ENCODE measurements at regions not wholly inside any gene's neighbourhood (a gene's known extent, or its start where the extent isn't known, plus 50 kb on each side); places are given as distances from the start of the nearest gene placed in this dataset.

- TF ChIP-seq POLR2AphosphoS5 (IDR thresholded peaks at IDR 0.05; ENCODE audit: insufficient read depth, low read depth, low read length) = no peak
- no peak for TF ChIP-seq CTCF (IDR thresholded peaks at IDR 0.05; ENCODE audit: extremely low read depth in 1 of 2, insufficient read depth in 1 of 2, low read depth in 1 of 2, low read length in 2 of 2)
- no peak for TF ChIP-seq FOS (IDR thresholded peaks at IDR 0.05; ENCODE audit: borderline replicate concordance, insufficient read depth, low read length)
- TF ChIP-seq POLR2A (IDR thresholded peaks at IDR 0.05; ENCODE audit: low read depth, low read length) = no peak
- TF ChIP-seq GATA2 (IDR thresholded peaks at IDR 0.05; ENCODE audit: insufficient read depth, insufficient read length, low read depth, low read length) = no peak
- TF ChIP-seq, protein P1, sequence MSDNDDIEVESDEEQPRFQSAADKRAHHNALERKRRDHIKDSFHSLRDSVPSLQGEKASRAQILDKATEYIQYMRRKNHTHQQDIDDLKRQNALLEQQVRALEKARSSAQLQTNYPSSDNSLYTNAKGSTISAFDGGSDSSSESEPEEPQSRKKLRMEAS (IDR thresholded peaks at IDR 0.05; ENCODE audit: insufficient read depth, insufficient read length) = no peak
- TF ChIP-seq JUN (IDR thresholded peaks at IDR 0.05; ENCODE audit: borderline replicate concordance, insufficient read depth, insufficient read length, low read depth) = no peak
- TF ChIP-seq EZH2 (IDR thresholded peaks at IDR 0.05; ENCODE audit: borderline replicate concordance, low read depth, low read length, severe bottlenecking) = no peak
- TF ChIP-seq MYC (IDR thresholded peaks at IDR 0.05; ENCODE audit: low read depth, low read length) = no peak
Measured at GRCh38 chr5:8590959-8591358, 722.0 kb downstream of the MTRR start.

Data from endothelial cell of umbilical vein (primary cell).